Fibroblast of pulmonary artery (primary cell): ENCODE measurements at regions not wholly inside any gene's neighbourhood (a gene's known extent, or its start where the extent isn't known, plus 50 kb on each side); places are given as distances from the start of the nearest gene placed in this dataset.

Source experiments
- DNase-seq: peaks from one replicate; pipeline ENCODE4 v3.0.0-alpha.2; 2010; ENCODE audit warnings: low read depth
- H3K4me3 ChIP-seq: replicated peaks from 2 replicates; pipeline ENCODE4 v1.5.1; 2011; ENCODE audit warnings: low read depth, mild to moderate bottlenecking, control low read depth, low read length, moderate library complexity
- CTCF ChIP-seq: IDR thresholded peaks from 2 replicates; pipeline ENCODE4 v1.5.1; 2011; ENCODE audit warnings: mild to moderate bottlenecking, control low read depth, low read length, inconsistent platforms; ENCODE audit errors: missing control alignments

GRCh38 chr13:106284358-106284757 is 251.1 kb downstream of the EFNB2 start:
- TF ChIP-seq CTCF, result no peak
- H3K4me3 ChIP-seq, result no peak overlapping the region
- peak; percentile 20 for DNase-seq

GRCh38 chr13:106281426-106281825 is 254.0 kb downstream of the EFNB2 start:
- no peak for DNase-seq
- no peak overlapping the region for H3K4me3 ChIP-seq
- TF ChIP-seq CTCF, result no peak

- H3K4me3 ChIP-seq, result no peak overlapping the region
- DNase-seq, result no peak
- TF ChIP-seq CTCF, result no peak
These were observed 257.8 kb downstream of the EFNB2 start for GRCh38 chr13:106277484-106278154.

GRCh38 chr13:106276876-106277275 is 258.6 kb downstream of the EFNB2 start:
- H3K4me3 ChIP-seq, result no peak overlapping the region
- TF ChIP-seq CTCF, result no peak
- no peak for DNase-seq

GRCh38 chr13:106275446-106276032 is 259.9 kb downstream of the EFNB2 start:
- no peak for TF ChIP-seq CTCF
- no peak overlapping the region for H3K4me3 ChIP-seq
- DNase-seq, result no peak

GRCh38 chr13:106274551-106275203 is 260.8 kb downstream of the EFNB2 start:
- H3K4me3 ChIP-seq, result no peak overlapping the region
- TF ChIP-seq CTCF, result no peak
- no peak for DNase-seq
